Endodermal cell (in vitro differentiated cells): ENCODE measurements at regions not wholly inside any gene's neighbourhood (a gene's known extent, or its start where the extent isn't known, plus 50 kb on each side); places are given as distances from the start of the nearest gene placed in this dataset.

Experiments used
- DNase-seq: peaks from one replicate; pipeline ENCODE4 v3.0.0-alpha.2; 2017
- H3K27ac ChIP-seq: 2 replicates; pipeline ENCODE4 v1.5.1; 2013; ENCODE audit warnings: mild to moderate bottlenecking, low read depth, low read length, moderate library complexity
- H3K27me3 ChIP-seq: 2 replicates; pipeline ENCODE4 v1.6.1; 2013; ENCODE audit warnings: mild to moderate bottlenecking, low read length, moderate library complexity; ENCODE audit not compliant: insufficient read depth, control insufficient read depth, poor library complexity, severe bottlenecking
- H3K36me3 ChIP-seq: 2 replicates; pipeline ENCODE4 v1.7.0; 2013; ENCODE audit warnings: mild to moderate bottlenecking, low read length, moderate library complexity; ENCODE audit not compliant: control insufficient read depth, insufficient read depth
- H3K4me1 ChIP-seq: one replicate; pipeline ENCODE4 v1.7.0; 2013; ENCODE audit warnings: low read length; ENCODE audit not compliant: control insufficient read depth, insufficient read depth
- H3K4me3 ChIP-seq: 2 replicates; pipeline ENCODE4 v1.5.1; 2013; ENCODE audit warnings: mild to moderate bottlenecking, low read length, moderate library complexity
- H3K9ac ChIP-seq: 2 replicates; pipeline ENCODE4 v1.6.1; 2013; ENCODE audit warnings: mild to moderate bottlenecking, low read length, moderate library complexity; ENCODE audit not compliant: poor library complexity, severe bottlenecking; ENCODE audit errors: extremely low read depth
- H3K9me3 ChIP-seq: 2 replicates; pipeline ENCODE4 v1.6.1; 2013; ENCODE audit warnings: mild to moderate bottlenecking, low read length, moderate library complexity; ENCODE audit not compliant: control insufficient read depth
- H3K27ac Mint-ChIP-seq: 2 replicates; pipeline ENCODE4 v1.8.0; 2020; ENCODE audit warnings: mixed read lengths
- H3K27me3 Mint-ChIP-seq: 2 replicates; pipeline ENCODE4 v1.8.0; 2021; ENCODE audit warnings: mild to moderate bottlenecking, mixed read lengths; ENCODE audit not compliant: insufficient read depth
- H3K36me3 Mint-ChIP-seq: 2 replicates; pipeline ENCODE4 v1.8.0; 2020; ENCODE audit warnings: low read depth, mixed read lengths
- H3K4me1 Mint-ChIP-seq: 2 replicates; pipeline ENCODE4 v1.8.0; 2020; ENCODE audit warnings: mixed read lengths
- H3K4me3 Mint-ChIP-seq: 2 replicates; pipeline ENCODE4 v1.8.0; 2020; ENCODE audit warnings: mild to moderate bottlenecking, moderate library complexity, mixed read lengths
- H3K9me3 Mint-ChIP-seq: 2 replicates; pipeline ENCODE4 v1.8.0; 2020; ENCODE audit warnings: mild to moderate bottlenecking, mixed read lengths
- WGBS, 2 experiments: methylation state at CpG; one replicate each; pipeline versions ENCODE4 v1.1.5 to v1.1.7; 2013; ENCODE audit warnings: missing lambda C conversion rate in 2 of 2, mixed read lengths in 1 of 2; ENCODE audit not compliant: insufficient coverage in 1 of 2, insufficient read length in 1 of 2; 5-methylcytosine and 5-hydroxymethylcytosine counted together
- TF ChIP-seq, protein P1 (sequence below): fragments of 200-600 bp; sonication (generic); conservative IDR thresholded peaks from 2 replicates; pipeline ENCODE4 v1.5.0; 2021; ENCODE audit warnings: antibody characterized with exemption, mild to moderate bottlenecking

DNA sequence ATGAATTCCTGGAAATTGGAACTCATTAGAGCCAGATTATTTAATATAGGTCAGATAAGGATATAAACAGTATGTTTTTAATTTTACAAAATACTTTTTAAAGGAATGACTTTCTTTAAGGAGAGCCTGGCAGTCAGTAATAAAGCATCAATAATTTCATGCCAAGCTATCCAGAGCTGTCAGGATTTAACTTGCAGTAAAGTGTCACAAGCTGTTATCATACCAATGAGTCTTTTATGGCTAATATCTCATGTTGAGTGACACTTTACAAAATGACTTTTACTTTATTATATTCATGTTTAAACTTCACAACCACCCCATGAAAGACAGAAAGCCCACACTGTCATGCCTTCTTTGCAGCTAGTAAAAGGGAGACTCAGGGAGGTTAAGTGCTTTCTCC is 72.9 kb upstream of the C3orf49 start:
- H3K27me3 ChIP-seq = no peaks in the 10 kb centered on the region
- TF ChIP-seq, protein P1, sequence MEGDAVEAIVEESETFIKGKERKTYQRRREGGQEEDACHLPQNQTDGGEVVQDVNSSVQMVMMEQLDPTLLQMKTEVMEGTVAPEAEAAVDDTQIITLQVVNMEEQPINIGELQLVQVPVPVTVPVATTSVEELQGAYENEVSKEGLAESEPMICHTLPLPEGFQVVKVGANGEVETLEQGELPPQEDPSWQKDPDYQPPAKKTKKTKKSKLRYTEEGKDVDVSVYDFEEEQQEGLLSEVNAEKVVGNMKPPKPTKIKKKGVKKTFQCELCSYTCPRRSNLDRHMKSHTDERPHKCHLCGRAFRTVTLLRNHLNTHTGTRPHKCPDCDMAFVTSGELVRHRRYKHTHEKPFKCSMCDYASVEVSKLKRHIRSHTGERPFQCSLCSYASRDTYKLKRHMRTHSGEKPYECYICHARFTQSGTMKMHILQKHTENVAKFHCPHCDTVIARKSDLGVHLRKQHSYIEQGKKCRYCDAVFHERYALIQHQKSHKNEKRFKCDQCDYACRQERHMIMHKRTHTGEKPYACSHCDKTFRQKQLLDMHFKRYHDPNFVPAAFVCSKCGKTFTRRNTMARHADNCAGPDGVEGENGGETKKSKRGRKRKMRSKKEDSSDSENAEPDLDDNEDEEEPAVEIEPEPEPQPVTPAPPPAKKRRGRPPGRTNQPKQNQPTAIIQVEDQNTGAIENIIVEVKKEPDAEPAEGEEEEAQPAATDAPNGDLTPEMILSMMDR = no peak
- H3K27ac Mint-ChIP-seq = no peak overlapping the region
- H3K9me3 Mint-ChIP-seq = no peaks in the 10 kb centered on the region
- H3K4me1 Mint-ChIP-seq = peaks cover 4% of the 10 kb centered on the region
- no peak overlapping the region for H3K4me3 Mint-ChIP-seq
- H3K36me3 Mint-ChIP-seq = no peaks in the 10 kb centered on the region
- no peak for DNase-seq
- no peaks in the 10 kb centered on the region for H3K4me1 ChIP-seq
- no peak overlapping the region for H3K27ac ChIP-seq
- H3K9ac ChIP-seq = no peak overlapping the region
- H3K9me3 ChIP-seq = no peaks in the 10 kb centered on the region
- H3K4me3 ChIP-seq = no peak overlapping the region
- H3K36me3 ChIP-seq = no peaks in the 10 kb centered on the region
- peaks cover 1% of the 10 kb centered on the region for H3K27me3 Mint-ChIP-seq

DNA sequence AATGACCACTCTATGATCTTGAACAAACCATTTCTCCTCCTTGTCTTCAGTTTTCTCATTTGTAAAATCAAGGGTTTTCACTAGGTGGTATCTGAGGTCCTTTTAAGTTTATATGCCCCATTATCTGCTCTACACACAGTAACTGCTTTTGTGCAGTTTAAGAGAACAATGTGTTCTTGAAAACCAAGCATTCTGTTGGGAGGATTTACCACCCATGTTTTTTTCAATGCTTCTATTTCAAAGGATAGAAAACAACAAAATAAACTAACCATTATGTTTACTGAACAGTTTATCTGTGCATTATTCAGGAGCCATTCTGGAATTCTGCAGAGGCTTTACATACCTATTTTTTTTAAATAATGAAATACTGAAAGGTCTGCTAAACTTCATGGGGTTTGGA is 67.6 kb upstream of the C3orf49 start:
- H3K27ac Mint-ChIP-seq = no peak overlapping the region
- H3K36me3 ChIP-seq = no peaks in the 10 kb centered on the region
- no peak overlapping the region for H3K4me3 Mint-ChIP-seq
- H3K27ac ChIP-seq = no peak overlapping the region
- no peaks in the 10 kb centered on the region for H3K9me3 ChIP-seq
- peaks cover 3% of the 10 kb centered on the region for H3K27me3 Mint-ChIP-seq
- no peaks in the 10 kb centered on the region for H3K4me1 Mint-ChIP-seq
- H3K9ac ChIP-seq = no peak overlapping the region
- no peak overlapping the region for H3K4me3 ChIP-seq
- no peak for DNase-seq
- H3K9me3 Mint-ChIP-seq = no peaks in the 10 kb centered on the region
- no peaks in the 10 kb centered on the region for H3K36me3 Mint-ChIP-seq
- TF ChIP-seq, protein P1 = no peak
- no peaks in the 10 kb centered on the region for H3K4me1 ChIP-seq
- H3K27me3 ChIP-seq = no peaks in the 10 kb centered on the region

DNA sequence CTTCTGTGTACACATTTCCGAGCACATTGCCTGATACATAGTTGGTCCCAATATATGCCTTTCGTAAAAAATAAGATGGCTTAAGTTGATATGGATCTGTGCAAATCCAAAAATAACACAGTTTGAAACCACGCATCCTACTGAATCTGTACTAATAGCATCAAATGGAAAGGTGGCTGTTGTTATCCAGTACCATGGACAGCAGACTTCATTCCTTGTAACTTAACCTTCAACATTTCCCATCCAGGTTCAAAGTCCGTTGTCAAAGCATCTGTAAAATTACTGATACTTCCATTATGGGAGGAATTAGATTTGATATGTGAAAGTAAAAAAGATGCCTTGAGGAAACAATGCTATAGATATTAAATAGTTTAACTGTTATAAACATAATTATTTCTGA is 65.5 kb upstream of the C3orf49 start:
- Mint-ChIP-seq H3K36me3 (no peaks in the 10 kb centered on the region), H3K4me1 (no peaks in the 10 kb centered on the region), H3K4me3 (no peak overlapping the region), H3K27me3 (peaks cover 2% of the 10 kb centered on the region), H3K27ac (no peak overlapping the region), H3K9me3 (no peaks in the 10 kb centered on the region)
- Histone ChIP-seq H3K9ac (no peak overlapping the region), H3K27ac (no peak overlapping the region), H3K9me3 (no peaks in the 10 kb centered on the region), H3K4me1 (no peaks in the 10 kb centered on the region), H3K27me3 (no peaks in the 10 kb centered on the region), H3K36me3 (no peaks in the 10 kb centered on the region), H3K4me3 (no peak overlapping the region)
- 71 to 100% methylated on average over 1 to 3 of the region's 4 CpGs for WGBS, 2 experiments
- TF ChIP-seq, protein P1 = no peak
- DNase-seq = no peak
